ENCODE measurements at regions not wholly inside any gene's neighbourhood (a gene's known extent, or its start where the extent isn't known, plus 50 kb on each side); places are given as distances from the start of the nearest gene placed in this dataset.

DNA sequence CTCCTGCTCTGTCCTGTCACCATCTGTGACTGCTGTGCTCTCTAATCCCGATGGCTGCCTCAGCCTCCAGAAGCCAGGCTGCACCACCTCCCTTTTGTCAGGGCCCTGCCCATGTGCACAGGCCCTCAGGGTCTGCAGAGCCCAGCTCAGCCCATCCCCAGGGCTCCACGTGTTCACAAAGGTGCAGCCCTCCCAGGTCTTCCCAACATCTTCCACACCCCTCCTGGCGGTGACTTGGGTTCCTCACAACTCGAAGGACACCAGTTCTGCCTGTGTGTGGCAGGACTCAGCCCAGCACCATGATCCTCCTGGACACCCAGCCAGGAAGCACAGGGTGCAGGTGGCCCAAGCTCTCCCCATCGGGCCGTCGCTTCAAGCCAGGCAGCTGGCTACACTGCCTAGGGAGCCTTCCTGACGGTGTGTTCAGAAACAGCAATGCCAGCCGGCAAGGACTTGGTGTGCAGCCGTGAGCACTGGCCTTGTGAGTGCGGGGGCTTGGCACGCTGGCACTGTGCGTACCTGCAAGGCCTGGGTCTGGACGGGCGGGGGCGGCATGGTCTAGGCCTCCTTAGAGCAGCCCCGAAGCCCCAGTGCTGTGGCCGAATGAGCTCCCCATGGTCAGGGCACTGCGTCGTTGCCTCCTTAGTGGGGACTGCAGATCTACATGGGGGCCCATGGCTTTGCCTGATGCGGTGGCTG, 96.1 kb downstream of the MRPL36 start:
- WGBS (ENCODE audit: insufficient coverage, insufficient replicate concordance, low lambda C conversion rate, missing lambda C conversion rate), result 19% methylated on average over 21 of the region's 21 CpGs
- ChIA-PET SMC1A (ENCODE audit: uncharacterized antibody, unreplicated experiment) (no interaction called here), POLR2A (no interaction called here), RAD21 (ENCODE audit: unreplicated experiment) (no interaction called here), CTCF (no interaction called here)
- BruUV-seq (replicated peaks), result no TSS peak
- Histone ChIP-seq H3K79me2 (ENCODE audit: control insufficient read depth, insufficient read depth, low read length) (no peaks in the 10 kb centered on the region), H2AFZ (ENCODE audit: control insufficient read depth, low read depth, low read length) (no peak overlapping the region), H3K27me3 (replicated peaks in 1 of 2; ENCODE audit: control insufficient read depth in 2 of 2, insufficient read depth in 2 of 2, low read length in 1 of 2) (peaks cover 2 to 4% of the 10 kb centered on the region in 2 experiments; a peak in 3 of 4 replicates), H4K20me1 (ENCODE audit: control insufficient read depth, insufficient read depth) (no peaks in the 10 kb centered on the region), H3K9me3 (replicated peaks; ENCODE audit: control insufficient read depth, insufficient read depth, low read length) (no peaks in the 10 kb centered on the region), H3K9ac (ENCODE audit: control insufficient read depth, insufficient read depth, low read length) (no peak overlapping the region), H3K36me3 (ENCODE audit: control insufficient read depth in 2 of 2, insufficient read depth in 2 of 2, low read length in 1 of 2) (no peaks in the 10 kb centered on the region), H3K27ac (ENCODE audit: control insufficient read depth, insufficient read depth) (no peak overlapping the region), H3K4me2 (ENCODE audit: control insufficient read depth, insufficient read depth) (no peak overlapping the region), H3K4me3 (no peak overlapping the region), H3K4me1 (ENCODE audit: control insufficient read depth, insufficient read depth, low read length) (no peaks in the 10 kb centered on the region)
- ATAC-seq (no peak), DNase-seq (ENCODE audit: low read depth, low spot score) (no peak), FAIRE-seq (no peak)
- no peak for TF ChIP-seq RAD51 (IDR thresholded peaks at IDR 0.05)
- no peak for TF ChIP-seq GATAD2B (conservative IDR thresholded peaks at IDR 0.05; ENCODE audit: low read depth)
- TF ChIP-seq MEF2A (IDR thresholded peaks at IDR 0.05; ENCODE audit: insufficient read depth, low read depth, low read length), result no peak
- TF ChIP-seq SP1 (IDR thresholded peaks at IDR 0.05; ENCODE audit: low read depth, low read length), result no peak
- no peak for TF ChIP-seq JUNB (IDR thresholded peaks at IDR 0.05)
- TF ChIP-seq ZNF622 (IDR thresholded peaks at IDR 0.05), result no peak
- TF ChIP-seq, protein P1, sequence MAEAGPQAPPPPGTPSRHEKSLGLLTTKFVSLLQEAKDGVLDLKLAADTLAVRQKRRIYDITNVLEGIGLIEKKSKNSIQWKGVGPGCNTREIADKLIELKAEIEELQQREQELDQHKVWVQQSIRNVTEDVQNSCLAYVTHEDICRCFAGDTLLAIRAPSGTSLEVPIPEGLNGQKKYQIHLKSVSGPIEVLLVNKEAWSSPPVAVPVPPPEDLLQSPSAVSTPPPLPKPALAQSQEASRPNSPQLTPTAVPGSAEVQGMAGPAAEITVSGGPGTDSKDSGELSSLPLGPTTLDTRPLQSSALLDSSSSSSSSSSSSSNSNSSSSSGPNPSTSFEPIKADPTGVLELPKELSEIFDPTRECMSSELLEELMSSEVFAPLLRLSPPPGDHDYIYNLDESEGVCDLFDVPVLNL (IDR thresholded peaks at IDR 0.05; ENCODE audit: low read depth, low read length), result no peak
- TF ChIP-seq ESRRA (IDR thresholded peaks at IDR 0.05; ENCODE audit: low read length), result no peak
- TF ChIP-seq PML (IDR thresholded peaks at IDR 0.05; ENCODE audit: low read length), result no peak
- no peak for TF ChIP-seq MYC (IDR thresholded peaks at IDR 0.05; ENCODE audit: insufficient read depth, insufficient read length, insufficient replicate concordance, low read length, severe bottlenecking)
- no peak for TF ChIP-seq JUND (IDR thresholded peaks at IDR 0.05; ENCODE audit: low read depth, low read length)
- no peak for TF ChIP-seq BMI1 (IDR thresholded peaks at IDR 0.05; ENCODE audit: borderline replicate concordance)
- TF ChIP-seq, protein P2, sequence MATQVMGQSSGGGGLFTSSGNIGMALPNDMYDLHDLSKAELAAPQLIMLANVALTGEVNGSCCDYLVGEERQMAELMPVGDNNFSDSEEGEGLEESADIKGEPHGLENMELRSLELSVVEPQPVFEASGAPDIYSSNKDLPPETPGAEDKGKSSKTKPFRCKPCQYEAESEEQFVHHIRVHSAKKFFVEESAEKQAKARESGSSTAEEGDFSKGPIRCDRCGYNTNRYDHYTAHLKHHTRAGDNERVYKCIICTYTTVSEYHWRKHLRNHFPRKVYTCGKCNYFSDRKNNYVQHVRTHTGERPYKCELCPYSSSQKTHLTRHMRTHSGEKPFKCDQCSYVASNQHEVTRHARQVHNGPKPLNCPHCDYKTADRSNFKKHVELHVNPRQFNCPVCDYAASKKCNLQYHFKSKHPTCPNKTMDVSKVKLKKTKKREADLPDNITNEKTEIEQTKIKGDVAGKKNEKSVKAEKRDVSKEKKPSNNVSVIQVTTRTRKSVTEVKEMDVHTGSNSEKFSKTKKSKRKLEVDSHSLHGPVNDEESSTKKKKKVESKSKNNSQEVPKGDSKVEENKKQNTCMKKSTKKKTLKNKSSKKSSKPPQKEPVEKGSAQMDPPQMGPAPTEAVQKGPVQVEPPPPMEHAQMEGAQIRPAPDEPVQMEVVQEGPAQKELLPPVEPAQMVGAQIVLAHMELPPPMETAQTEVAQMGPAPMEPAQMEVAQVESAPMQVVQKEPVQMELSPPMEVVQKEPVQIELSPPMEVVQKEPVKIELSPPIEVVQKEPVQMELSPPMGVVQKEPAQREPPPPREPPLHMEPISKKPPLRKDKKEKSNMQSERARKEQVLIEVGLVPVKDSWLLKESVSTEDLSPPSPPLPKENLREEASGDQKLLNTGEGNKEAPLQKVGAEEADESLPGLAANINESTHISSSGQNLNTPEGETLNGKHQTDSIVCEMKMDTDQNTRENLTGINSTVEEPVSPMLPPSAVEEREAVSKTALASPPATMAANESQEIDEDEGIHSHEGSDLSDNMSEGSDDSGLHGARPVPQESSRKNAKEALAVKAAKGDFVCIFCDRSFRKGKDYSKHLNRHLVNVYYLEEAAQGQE (IDR thresholded peaks at IDR 0.05; ENCODE audit: low read depth, low read length), result no peak
- no peak for TF ChIP-seq ZNF274 (IDR thresholded peaks at IDR 0.05; ENCODE audit: insufficient read depth, insufficient read length)
- TF ChIP-seq RELA (IDR thresholded peaks at IDR 0.05; ENCODE audit: borderline replicate concordance, partially characterized antibody), result no peak
- TF ChIP-seq NFYA (IDR thresholded peaks at IDR 0.05; ENCODE audit: borderline replicate concordance, low read depth, low read length), result no peak
- no peak for TF ChIP-seq ASH2L (IDR thresholded peaks at IDR 0.05; ENCODE audit: borderline replicate concordance, low read depth)
- in situ Hi-C loops (cut with MboI) (no loop called here), intact Hi-C loops (cut with micrococcal nuclease; ENCODE audit: unreplicated experiment) (no loop called here)

All from GM12878 (cell line).